ENCODE measurements at regions not wholly inside any gene's neighbourhood (a gene's known extent, or its start where the extent isn't known, plus 50 kb on each side); places are given as distances from the start of the nearest gene placed in this dataset.

GRCh38 chr6:95856876-95857364 is 158.9 kb upstream of the FUT9 start:
- no peak for TF ChIP-seq CTCF (IDR thresholded peaks at IDR 0.05)
- no peak for TF ChIP-seq MAX (CRISPR knock-in tag; IDR thresholded peaks at IDR 0.05)
- TF ChIP-seq ZNF423 (CRISPR knock-in tag; IDR thresholded peaks at IDR 0.05): no peak
- no peak for TF ChIP-seq SMAD3 (CRISPR knock-in tag; IDR thresholded peaks at IDR 0.05; ENCODE audit: borderline replicate concordance)
- no peak for TF ChIP-seq NR1H2 (CRISPR knock-in tag; IDR thresholded peaks at IDR 0.05)
- TF ChIP-seq E2F5 (CRISPR knock-in tag; IDR thresholded peaks at IDR 0.05): no peak
- TF ChIP-seq ZNF232 (CRISPR knock-in tag; IDR thresholded peaks at IDR 0.05): no peak
- no peak for TF ChIP-seq CDX4 (CRISPR knock-in tag; IDR thresholded peaks at IDR 0.05; ENCODE audit: borderline replicate concordance)
- no peak for TF ChIP-seq FOXP1 (CRISPR knock-in tag; IDR thresholded peaks at IDR 0.05; ENCODE audit: borderline replicate concordance)
- no peak for TF ChIP-seq IRF2 (CRISPR knock-in tag; IDR thresholded peaks at IDR 0.05; ENCODE audit: borderline replicate concordance, low read depth)
